Uterus (tissue), 3 donors: ENCODE measurements at regions not wholly inside any gene's neighbourhood (a gene's known extent, or its start where the extent isn't known, plus 50 kb on each side); places are given as distances from the start of the nearest gene placed in this dataset.

Experiments
- DNase-seq, 2 donors: peaks; one replicate each; pipeline ENCODE4 v3.0.0-alpha.2; 2019 to 2020
- H3K27ac ChIP-seq, 2 donors: fragments of 200-600 bp; sonication (generic); 1 replicate in 1 of 2; 2 replicates in 1 of 2; pipeline ENCODE4 v1.5.1; 2016 to 2018
- H3K27me3 ChIP-seq, 2 donors: fragments of 200-600 bp; sonication (generic); one replicate each; pipeline ENCODE4 v1.5.1; 2018 to 2019; ENCODE audit warnings: control low read depth in 1 of 2
- H3K36me3 ChIP-seq, 2 donors: fragments of 200-600 bp; sonication (generic); one replicate each; pipeline ENCODE4 v1.5.1; 2019; ENCODE audit warnings: control low read depth in 1 of 2
- H3K4me1 ChIP-seq, 2 donors: fragments of 200-600 bp; sonication (generic); one replicate each; pipeline ENCODE4 v1.5.1; 2018 to 2019; ENCODE audit warnings: control low read depth in 1 of 2
- H3K4me3 ChIP-seq, 2 donors: fragments of 200-600 bp; sonication (generic); 1 replicate in 1 of 2; 2 replicates in 1 of 2; pipeline ENCODE4 v1.5.1; 2018 to 2019; ENCODE audit warnings: mild to moderate bottlenecking in 1 of 2
- H3K9me3 ChIP-seq, 2 donors: fragments of 200-600 bp; sonication (generic); one replicate each; pipeline ENCODE4 v1.5.1; 2019; ENCODE audit warnings: control low read depth in 1 of 2
- POLR2A ChIP-seq, 2 donors: fragments of 450-650 bp; IDR thresholded peaks; one replicate each; pipeline ENCODE4 v1.6.1; 2016; ENCODE audit warnings: antibody characterized with exemption in 2 of 2, mild to moderate bottlenecking in 1 of 2, moderate library complexity in 1 of 2
- intact Hi-C: fragments of 100-400 bp; cut with DNase I; formaldehyde crosslinking; loops from one replicate; pipeline ENCODE4 v1.15.1; 2023; ENCODE audit warnings: low total_unique reads
- TF ChIP-seq, protein P1 (sequence below), 4 experiments: fragments of 200-600 bp in 2 of 4; fragments of 450-650 bp in 2 of 4; sonication (generic) in 2 of 4; IDR thresholded peaks; one replicate each; pipeline ENCODE4 v1.5.1; 2016 to 2019; ENCODE audit warnings: antibody characterized with exemption in 4 of 4, mild to moderate bottlenecking in 2 of 4, moderate library complexity in 1 of 4
- donor health status: DM: yes; HTN: yes; CAD: no.

DNA sequence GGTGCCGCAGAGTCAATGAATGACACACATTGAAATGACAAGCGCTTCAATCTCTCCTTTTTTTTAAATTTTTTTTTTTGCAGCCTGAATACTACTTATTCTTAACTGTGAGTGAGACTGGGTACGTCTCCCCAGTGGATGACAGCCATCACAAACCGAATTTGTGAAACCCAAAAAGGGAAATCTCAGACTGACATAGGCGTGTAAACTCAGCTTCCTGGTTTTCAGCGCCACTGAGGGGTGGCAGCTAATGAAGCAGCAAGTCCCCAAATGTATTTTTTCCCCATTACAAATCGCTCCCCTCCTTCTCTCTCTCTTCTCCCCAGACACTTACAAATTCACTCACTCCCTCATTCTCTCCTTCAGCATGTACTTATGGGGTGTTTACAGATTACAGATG lies 196.0 kb downstream of the MAF start:
- Histone ChIP-seq H3K4me1 (no peaks in the 10 kb centered on the region), H3K9me3 (no peaks in the 10 kb centered on the region), H3K36me3 (no peaks in the 10 kb centered on the region), H3K27me3 (no peaks in the 10 kb centered on the region), H3K4me3 (no peak overlapping the region), H3K27ac (no peak overlapping the region)
- intact Hi-C loops, result no loop called here
- no peak for DNase-seq
- TF ChIP-seq, protein P1, sequence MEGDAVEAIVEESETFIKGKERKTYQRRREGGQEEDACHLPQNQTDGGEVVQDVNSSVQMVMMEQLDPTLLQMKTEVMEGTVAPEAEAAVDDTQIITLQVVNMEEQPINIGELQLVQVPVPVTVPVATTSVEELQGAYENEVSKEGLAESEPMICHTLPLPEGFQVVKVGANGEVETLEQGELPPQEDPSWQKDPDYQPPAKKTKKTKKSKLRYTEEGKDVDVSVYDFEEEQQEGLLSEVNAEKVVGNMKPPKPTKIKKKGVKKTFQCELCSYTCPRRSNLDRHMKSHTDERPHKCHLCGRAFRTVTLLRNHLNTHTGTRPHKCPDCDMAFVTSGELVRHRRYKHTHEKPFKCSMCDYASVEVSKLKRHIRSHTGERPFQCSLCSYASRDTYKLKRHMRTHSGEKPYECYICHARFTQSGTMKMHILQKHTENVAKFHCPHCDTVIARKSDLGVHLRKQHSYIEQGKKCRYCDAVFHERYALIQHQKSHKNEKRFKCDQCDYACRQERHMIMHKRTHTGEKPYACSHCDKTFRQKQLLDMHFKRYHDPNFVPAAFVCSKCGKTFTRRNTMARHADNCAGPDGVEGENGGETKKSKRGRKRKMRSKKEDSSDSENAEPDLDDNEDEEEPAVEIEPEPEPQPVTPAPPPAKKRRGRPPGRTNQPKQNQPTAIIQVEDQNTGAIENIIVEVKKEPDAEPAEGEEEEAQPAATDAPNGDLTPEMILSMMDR (IDR thresholded peaks at IDR 0.05), result no peak
- TF ChIP-seq POLR2A (IDR thresholded peaks at IDR 0.05), result no peak

DNA sequence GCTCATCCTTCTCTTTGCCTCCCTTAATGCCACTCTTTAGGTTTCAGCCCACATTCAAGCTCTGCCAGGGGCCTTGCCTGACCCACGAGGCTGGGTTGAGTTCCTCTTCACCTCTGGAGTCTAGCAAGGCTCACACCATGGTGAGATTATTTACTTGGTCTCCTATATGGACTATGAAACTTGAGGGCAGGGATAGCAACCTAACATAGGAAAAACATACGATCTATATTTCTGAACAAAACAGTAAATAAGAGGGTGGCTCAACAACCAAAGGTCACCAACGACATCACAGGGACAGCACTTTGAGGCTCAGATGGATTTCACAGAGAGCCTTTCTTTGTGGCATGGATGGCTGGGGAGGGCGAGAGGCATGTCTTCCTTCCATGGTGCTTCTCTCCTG lies 197.0 kb downstream of the MAF start:
- Histone ChIP-seq H3K4me1 (no peaks in the 10 kb centered on the region), H3K27ac (no peak overlapping the region), H3K36me3 (no peaks in the 10 kb centered on the region), H3K9me3 (no peaks in the 10 kb centered on the region), H3K4me3 (no peak overlapping the region), H3K27me3 (no peaks in the 10 kb centered on the region)
- TF ChIP-seq, protein P1 (IDR thresholded peaks at IDR 0.05), result no peak
- no peak for TF ChIP-seq POLR2A (IDR thresholded peaks at IDR 0.05)
- intact Hi-C loops, result no loop called here
- no peak for DNase-seq

DNA sequence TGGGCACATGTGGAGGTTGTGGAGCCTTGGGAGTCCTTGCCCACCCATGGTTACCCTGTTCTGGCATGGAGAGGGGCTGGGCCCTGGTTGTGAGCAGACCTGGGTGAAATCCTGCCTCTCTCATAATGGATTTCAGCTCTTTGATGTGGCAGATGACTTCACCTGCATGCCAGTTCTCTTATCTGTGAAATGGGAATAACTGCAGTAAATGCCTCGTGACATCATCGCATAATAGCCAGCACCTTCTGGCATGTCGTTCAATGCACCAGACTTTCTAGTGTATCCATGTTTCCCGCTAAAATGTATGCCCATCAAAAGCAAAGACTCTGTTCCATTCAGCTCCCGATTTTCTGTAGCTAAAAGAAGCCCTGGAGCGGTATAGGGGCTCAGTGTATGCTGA lies 197.6 kb downstream of the MAF start:
- H3K36me3 ChIP-seq, result no peaks in the 10 kb centered on the region
- TF ChIP-seq, protein P1 (IDR thresholded peaks at IDR 0.05), result no peak
- no peak for TF ChIP-seq POLR2A (IDR thresholded peaks at IDR 0.05)
- H3K4me1 ChIP-seq, result no peaks in the 10 kb centered on the region
- H3K4me3 ChIP-seq, result no peak overlapping the region
- no peaks in the 10 kb centered on the region for H3K27me3 ChIP-seq
- intact Hi-C loops, result no loop called here
- DNase-seq, result no peak
- H3K9me3 ChIP-seq, result no peaks in the 10 kb centered on the region
- no peak overlapping the region for H3K27ac ChIP-seq

DNA sequence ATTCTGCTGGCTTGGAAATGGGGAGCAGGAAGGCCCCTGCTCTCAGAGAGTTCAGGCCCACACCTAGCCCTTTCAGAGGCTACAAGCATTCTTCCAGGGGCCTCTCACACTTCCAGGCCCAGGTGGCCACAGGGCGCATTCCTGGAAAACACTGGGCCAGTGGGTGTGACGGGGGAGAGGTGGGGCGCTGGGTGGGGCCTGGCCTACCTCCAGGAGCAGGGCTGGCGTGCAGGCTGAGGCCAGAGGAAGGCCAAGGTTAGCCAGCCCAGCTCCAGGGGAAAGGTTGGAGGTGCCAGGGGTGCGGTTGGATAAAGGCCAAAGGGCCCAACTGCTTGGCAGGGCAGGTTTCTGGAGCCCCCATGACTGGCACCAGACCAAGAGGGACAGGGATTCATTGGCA lies 198.2 kb downstream of the MAF start:
- no peak overlapping the region for H3K4me3 ChIP-seq
- intact Hi-C loops, result no loop called here
- H3K36me3 ChIP-seq, result no peaks in the 10 kb centered on the region
- no peaks in the 10 kb centered on the region for H3K27me3 ChIP-seq
- no peaks in the 10 kb centered on the region for H3K4me1 ChIP-seq
- no peaks in the 10 kb centered on the region for H3K9me3 ChIP-seq
- no peak for DNase-seq
- no peak overlapping the region for H3K27ac ChIP-seq
- TF ChIP-seq POLR2A (IDR thresholded peaks at IDR 0.05), result no peak
- TF ChIP-seq, protein P1 (IDR thresholded peaks at IDR 0.05), result no peak

DNA sequence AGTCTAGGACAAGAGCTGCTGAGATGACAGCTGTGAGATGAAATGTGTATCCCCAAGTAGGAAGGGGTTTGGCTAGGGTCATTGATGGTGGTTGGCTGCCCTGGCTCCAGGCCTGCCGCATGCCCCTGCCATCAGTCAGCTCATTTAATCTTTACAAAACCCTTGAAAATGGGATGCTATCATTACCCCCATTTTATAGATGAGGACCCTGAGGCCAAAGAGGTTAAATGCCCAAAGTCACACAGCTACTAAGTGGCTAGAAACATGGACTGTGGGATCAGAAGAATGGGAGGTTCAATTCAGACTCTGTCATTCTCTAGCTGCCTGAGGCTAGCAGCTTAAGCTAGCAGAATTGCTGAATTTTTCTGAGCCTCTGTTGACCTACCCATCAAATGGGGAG lies 198.8 kb downstream of the MAF start:
- TF ChIP-seq, protein P1 (IDR thresholded peaks at IDR 0.05), result no peak
- TF ChIP-seq POLR2A (IDR thresholded peaks at IDR 0.05), result no peak
- H3K4me1 ChIP-seq, result no peaks in the 10 kb centered on the region
- intact Hi-C loops, result no loop called here
- H3K27me3 ChIP-seq, result no peaks in the 10 kb centered on the region
- no peak overlapping the region for H3K4me3 ChIP-seq
- no peak overlapping the region for H3K27ac ChIP-seq
- DNase-seq, result no peak
- H3K36me3 ChIP-seq, result no peaks in the 10 kb centered on the region
- H3K9me3 ChIP-seq, result no peaks in the 10 kb centered on the region
